SH-SY5Y (cell line): ENCODE measurements at regions not wholly inside any gene's neighbourhood (a gene's known extent, or its start where the extent isn't known, plus 50 kb on each side); places are given as distances from the start of the nearest gene placed in this dataset.

ENCODE experiments used
- GATA2 ChIP-seq: IDR thresholded peaks from 2 replicates; pipeline ENCODE4 v1.6.1; 2011; ENCODE audit warnings: mild to moderate bottlenecking, low read depth, low read length
- GATA3 ChIP-seq: IDR thresholded peaks from 2 replicates; pipeline ENCODE4 v1.6.1; 2011; ENCODE audit warnings: low read depth, mild to moderate bottlenecking, low read length, moderate library complexity

DNA sequence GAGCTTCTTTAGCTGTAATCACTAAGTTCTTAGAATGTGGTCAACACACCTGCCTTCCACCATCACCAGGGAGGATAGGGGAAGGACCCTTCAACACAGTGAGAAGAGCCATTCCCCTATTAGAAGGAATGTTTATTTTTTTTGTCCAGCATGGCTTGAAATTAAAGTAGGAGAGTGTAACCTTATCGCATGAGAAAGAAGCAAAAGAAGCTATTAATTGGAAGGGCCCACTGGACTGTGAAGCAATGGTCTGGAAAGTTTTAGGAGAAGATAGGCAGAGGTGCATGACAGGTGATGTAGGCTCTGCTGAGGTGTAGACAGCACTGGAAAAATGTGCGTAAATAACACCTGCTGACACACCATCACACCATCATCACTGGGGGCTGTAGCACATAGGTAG, 1526.0 kb downstream of the MAT2B start:
- TF ChIP-seq GATA3, result no peak
- no peak for TF ChIP-seq GATA2
